ENCODE measurements at regions not wholly inside any gene's neighbourhood (a gene's known extent, or its start where the extent isn't known, plus 50 kb on each side); places are given as distances from the start of the nearest gene placed in this dataset.

DNA sequence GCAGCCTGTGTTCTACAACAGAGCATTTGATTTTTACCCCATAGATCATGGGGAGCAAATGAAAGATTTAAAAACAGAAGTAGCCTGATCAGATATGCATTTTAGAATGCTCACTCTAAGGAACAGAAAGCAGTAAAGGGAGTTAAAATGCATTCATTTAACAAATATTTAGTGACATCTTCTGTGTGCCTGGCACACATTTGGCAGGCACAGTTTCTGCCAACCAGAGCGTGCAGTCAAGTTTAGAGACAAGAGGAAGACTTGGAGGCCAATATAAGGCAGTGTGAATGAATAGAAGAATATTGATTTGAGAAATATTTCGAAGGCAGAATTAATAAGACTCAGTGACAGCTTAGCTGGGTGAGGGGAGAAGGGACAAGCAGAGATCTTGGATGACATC lies 210.1 kb downstream of the KDR start:
- no peak for TF ChIP-seq POLR2A (IDR thresholded peaks at IDR 0.05)
- TF ChIP-seq, protein P1, sequence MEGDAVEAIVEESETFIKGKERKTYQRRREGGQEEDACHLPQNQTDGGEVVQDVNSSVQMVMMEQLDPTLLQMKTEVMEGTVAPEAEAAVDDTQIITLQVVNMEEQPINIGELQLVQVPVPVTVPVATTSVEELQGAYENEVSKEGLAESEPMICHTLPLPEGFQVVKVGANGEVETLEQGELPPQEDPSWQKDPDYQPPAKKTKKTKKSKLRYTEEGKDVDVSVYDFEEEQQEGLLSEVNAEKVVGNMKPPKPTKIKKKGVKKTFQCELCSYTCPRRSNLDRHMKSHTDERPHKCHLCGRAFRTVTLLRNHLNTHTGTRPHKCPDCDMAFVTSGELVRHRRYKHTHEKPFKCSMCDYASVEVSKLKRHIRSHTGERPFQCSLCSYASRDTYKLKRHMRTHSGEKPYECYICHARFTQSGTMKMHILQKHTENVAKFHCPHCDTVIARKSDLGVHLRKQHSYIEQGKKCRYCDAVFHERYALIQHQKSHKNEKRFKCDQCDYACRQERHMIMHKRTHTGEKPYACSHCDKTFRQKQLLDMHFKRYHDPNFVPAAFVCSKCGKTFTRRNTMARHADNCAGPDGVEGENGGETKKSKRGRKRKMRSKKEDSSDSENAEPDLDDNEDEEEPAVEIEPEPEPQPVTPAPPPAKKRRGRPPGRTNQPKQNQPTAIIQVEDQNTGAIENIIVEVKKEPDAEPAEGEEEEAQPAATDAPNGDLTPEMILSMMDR (IDR thresholded peaks at IDR 0.05): no peak
- TF ChIP-seq EP300 (IDR thresholded peaks at IDR 0.05; ENCODE audit: low read depth): no peak

All from transverse colon (tissue), 3 donors.